ENCODE measurements at regions not wholly inside any gene's neighbourhood (a gene's known extent, or its start where the extent isn't known, plus 50 kb on each side); places are given as distances from the start of the nearest gene placed in this dataset.

GRCh38 chr4:30939069-30939468 is 218.9 kb downstream of the PCDH7 start:
- POLR2A ChIA-PET = no interaction called here
- no peaks in the 10 kb centered on the region for H3K4me1 ChIP-seq (ENCODE audit: control extremely low read depth in 1 of 4, control insufficient read depth in 4 of 4, insufficient read depth in 4 of 4, low read length in 3 of 4)
- no peak overlapping the region for H3K27ac ChIP-seq (ENCODE audit: insufficient read depth in 1 of 2, low read depth in 1 of 2, low read length in 2 of 2, poor library complexity in 1 of 2, severe bottlenecking in 2 of 2)
- no peaks in the 10 kb centered on the region for H3K27me3 ChIP-seq (replicated peaks in 2 of 5; ENCODE audit: control insufficient read depth in 4 of 5, insufficient read depth in 5 of 5, low read length in 4 of 5)
- no peaks in the 10 kb centered on the region for H3K36me3 ChIP-seq (ENCODE audit: control insufficient read depth in 4 of 4, insufficient read depth in 4 of 4, low read length in 3 of 4)
- CTCF ChIA-PET = no interaction called here
- no peak overlapping the region for H3K4me3 ChIP-seq (ENCODE audit: control insufficient read depth in 1 of 7, extremely low read depth in 1 of 7, insufficient read depth in 4 of 7, low read depth in 2 of 7, low read length in 6 of 7)
- DNase-seq = no peak
- no peaks in the 10 kb centered on the region for H3K9me3 ChIP-seq (ENCODE audit: control extremely low read depth in 1 of 5, control insufficient read depth in 4 of 5, insufficient read depth in 2 of 5, low read depth in 1 of 5, low read length in 4 of 5)

DNA sequence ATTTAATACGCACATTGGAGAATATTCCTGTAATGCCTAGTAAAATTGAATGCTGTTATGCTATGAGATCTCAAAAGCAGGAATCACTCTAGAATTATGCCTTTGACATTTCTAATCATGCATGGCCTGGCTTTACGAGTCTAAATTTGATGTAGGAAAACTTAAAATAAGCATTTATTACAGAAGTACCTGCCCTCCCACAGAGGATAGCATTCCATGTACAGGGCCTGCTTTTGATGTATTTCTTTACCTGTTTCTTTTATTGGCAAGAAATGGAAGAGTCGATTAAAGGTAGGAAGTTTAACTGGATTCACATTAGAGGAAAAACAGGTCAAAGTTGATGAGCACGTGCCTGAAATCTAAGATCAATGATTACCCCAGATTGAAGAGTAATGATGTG is 219.5 kb downstream of the PCDH7 start:
- Histone ChIP-seq H3K27me3 (replicated peaks in 2 of 5; ENCODE audit: control insufficient read depth in 4 of 5, insufficient read depth in 5 of 5, low read length in 4 of 5) (no peaks in the 10 kb centered on the region), H3K4me3 (ENCODE audit: control insufficient read depth in 1 of 7, extremely low read depth in 1 of 7, insufficient read depth in 4 of 7, low read depth in 2 of 7, low read length in 6 of 7) (no peak overlapping the region), H3K27ac (ENCODE audit: insufficient read depth in 1 of 2, low read depth in 1 of 2, low read length in 2 of 2, poor library complexity in 1 of 2, severe bottlenecking in 2 of 2) (no peak overlapping the region), H3K9me3 (ENCODE audit: control extremely low read depth in 1 of 5, control insufficient read depth in 4 of 5, insufficient read depth in 2 of 5, low read depth in 1 of 5, low read length in 4 of 5) (no peaks in the 10 kb centered on the region), H3K36me3 (ENCODE audit: control insufficient read depth in 4 of 4, insufficient read depth in 4 of 4, low read length in 3 of 4) (no peaks in the 10 kb centered on the region), H3K4me1 (ENCODE audit: control extremely low read depth in 1 of 4, control insufficient read depth in 4 of 4, insufficient read depth in 4 of 4, low read length in 3 of 4) (no peaks in the 10 kb centered on the region)
- CTCF ChIA-PET = no interaction called here
- WGBS (ENCODE audit: insufficient coverage) = 100% methylated on average over 1 of the region's 4 CpGs
- POLR2A ChIA-PET = no interaction called here
- DNase-seq = no peak

- no peaks in the 10 kb centered on the region for H3K36me3 ChIP-seq (ENCODE audit: control insufficient read depth in 4 of 4, insufficient read depth in 4 of 4, low read length in 3 of 4)
- no peak overlapping the region for H3K4me3 ChIP-seq (ENCODE audit: control insufficient read depth in 1 of 7, extremely low read depth in 1 of 7, insufficient read depth in 4 of 7, low read depth in 2 of 7, low read length in 6 of 7)
- ChIA-PET CTCF (no interaction called here), POLR2A (no interaction called here)
- no peaks in the 10 kb centered on the region for H3K4me1 ChIP-seq (ENCODE audit: control extremely low read depth in 1 of 4, control insufficient read depth in 4 of 4, insufficient read depth in 4 of 4, low read length in 3 of 4)
- DNase-seq = no peak
- H3K27ac ChIP-seq (ENCODE audit: insufficient read depth in 1 of 2, low read depth in 1 of 2, low read length in 2 of 2, poor library complexity in 1 of 2, severe bottlenecking in 2 of 2) = no peak overlapping the region
- no peaks in the 10 kb centered on the region for H3K27me3 ChIP-seq (replicated peaks in 2 of 5; ENCODE audit: control insufficient read depth in 4 of 5, insufficient read depth in 5 of 5, low read length in 4 of 5)
- no peaks in the 10 kb centered on the region for H3K9me3 ChIP-seq (ENCODE audit: control extremely low read depth in 1 of 5, control insufficient read depth in 4 of 5, insufficient read depth in 2 of 5, low read depth in 1 of 5, low read length in 4 of 5)
Measured at GRCh38 chr4:30941641-30942040, 221.5 kb downstream of the PCDH7 start.

- WGBS (ENCODE audit: insufficient coverage) = 86% methylated on average over 1 of the region's 2 CpGs
- CTCF ChIA-PET = no interaction called here
- H3K9me3 ChIP-seq (ENCODE audit: control extremely low read depth in 1 of 5, control insufficient read depth in 4 of 5, insufficient read depth in 2 of 5, low read depth in 1 of 5, low read length in 4 of 5) = no peaks in the 10 kb centered on the region
- DNase-seq = no peak
- POLR2A ChIA-PET = no interaction called here
- no peak overlapping the region for H3K4me3 ChIP-seq (ENCODE audit: control insufficient read depth in 1 of 7, extremely low read depth in 1 of 7, insufficient read depth in 4 of 7, low read depth in 2 of 7, low read length in 6 of 7)
- no peaks in the 10 kb centered on the region for H3K4me1 ChIP-seq (ENCODE audit: control extremely low read depth in 1 of 4, control insufficient read depth in 4 of 4, insufficient read depth in 4 of 4, low read length in 3 of 4)
- H3K36me3 ChIP-seq (ENCODE audit: control insufficient read depth in 4 of 4, insufficient read depth in 4 of 4, low read length in 3 of 4) = no peaks in the 10 kb centered on the region
- H3K27ac ChIP-seq (ENCODE audit: insufficient read depth in 1 of 2, low read depth in 1 of 2, low read length in 2 of 2, poor library complexity in 1 of 2, severe bottlenecking in 2 of 2) = no peak overlapping the region
- no peaks in the 10 kb centered on the region for H3K27me3 ChIP-seq (replicated peaks in 2 of 5; ENCODE audit: control insufficient read depth in 4 of 5, insufficient read depth in 5 of 5, low read length in 4 of 5)
Measured at GRCh38 chr4:30943356-30943755, 223.2 kb downstream of the PCDH7 start.

- no peak for DNase-seq
- H3K9me3 ChIP-seq (ENCODE audit: control extremely low read depth in 1 of 5, control insufficient read depth in 4 of 5, insufficient read depth in 2 of 5, low read depth in 1 of 5, low read length in 4 of 5) = no peaks in the 10 kb centered on the region
- ChIA-PET POLR2A (no interaction called here), CTCF (no interaction called here)
- no peak overlapping the region for H3K27ac ChIP-seq (ENCODE audit: insufficient read depth in 1 of 2, low read depth in 1 of 2, low read length in 2 of 2, poor library complexity in 1 of 2, severe bottlenecking in 2 of 2)
- no peaks in the 10 kb centered on the region for H3K36me3 ChIP-seq (ENCODE audit: control insufficient read depth in 4 of 4, insufficient read depth in 4 of 4, low read length in 3 of 4)
- no peaks in the 10 kb centered on the region for H3K4me1 ChIP-seq (ENCODE audit: control extremely low read depth in 1 of 4, control insufficient read depth in 4 of 4, insufficient read depth in 4 of 4, low read length in 3 of 4)
- 38% methylated on average over 1 of the region's 4 CpGs for WGBS (ENCODE audit: insufficient coverage)
- H3K27me3 ChIP-seq (replicated peaks in 2 of 5; ENCODE audit: control insufficient read depth in 4 of 5, insufficient read depth in 5 of 5, low read length in 4 of 5) = no peaks in the 10 kb centered on the region
- no peak overlapping the region for H3K4me3 ChIP-seq (ENCODE audit: control insufficient read depth in 1 of 7, extremely low read depth in 1 of 7, insufficient read depth in 4 of 7, low read depth in 2 of 7, low read length in 6 of 7)
Measured at GRCh38 chr4:30945586-30945985, 225.4 kb downstream of the PCDH7 start.

DNA sequence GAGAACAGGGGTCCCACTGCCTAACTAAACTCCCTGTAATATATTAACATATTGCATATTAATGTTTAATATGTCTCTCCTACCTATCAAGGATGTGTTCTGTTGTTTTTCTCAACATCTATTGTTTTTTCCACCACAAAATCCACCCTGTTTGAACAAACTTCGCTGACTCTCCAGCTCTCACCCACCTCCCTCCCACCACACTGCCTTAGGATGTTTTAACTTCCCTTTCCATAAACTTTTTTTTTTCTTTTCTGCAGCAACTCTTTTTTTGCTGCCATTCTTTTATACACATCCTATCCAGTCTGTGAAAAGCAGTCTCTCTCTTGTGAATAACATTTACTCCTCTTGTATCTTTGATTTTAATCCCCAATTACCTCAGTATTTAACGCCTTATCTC is 226.1 kb downstream of the PCDH7 start:
- Histone ChIP-seq H3K27ac (ENCODE audit: insufficient read depth in 1 of 2, low read depth in 1 of 2, low read length in 2 of 2, poor library complexity in 1 of 2, severe bottlenecking in 2 of 2) (no peak overlapping the region), H3K36me3 (ENCODE audit: control insufficient read depth in 4 of 4, insufficient read depth in 4 of 4, low read length in 3 of 4) (no peaks in the 10 kb centered on the region), H3K9me3 (ENCODE audit: control extremely low read depth in 1 of 5, control insufficient read depth in 4 of 5, insufficient read depth in 2 of 5, low read depth in 1 of 5, low read length in 4 of 5) (no peaks in the 10 kb centered on the region), H3K27me3 (replicated peaks in 2 of 5; ENCODE audit: control insufficient read depth in 4 of 5, insufficient read depth in 5 of 5, low read length in 4 of 5) (no peaks in the 10 kb centered on the region), H3K4me3 (ENCODE audit: control insufficient read depth in 1 of 7, extremely low read depth in 1 of 7, insufficient read depth in 4 of 7, low read depth in 2 of 7, low read length in 6 of 7) (no peak overlapping the region), H3K4me1 (ENCODE audit: control extremely low read depth in 1 of 4, control insufficient read depth in 4 of 4, insufficient read depth in 4 of 4, low read length in 3 of 4) (no peaks in the 10 kb centered on the region)
- ChIA-PET CTCF (no interaction called here), POLR2A (no interaction called here)
- no peak for DNase-seq
- 67% methylated on average over 1 of the region's 2 CpGs for WGBS (ENCODE audit: insufficient coverage)

GRCh38 chr4:30948653-30949052 is 228.5 kb downstream of the PCDH7 start:
- 100% methylated on average over 2 of the region's 3 CpGs for WGBS (ENCODE audit: insufficient coverage)
- POLR2A ChIA-PET = interaction anchor here (0.6 kb wide), 1 partner anchor 27 kb away, joined by 4 read pairs; no protein-coding TSS in a partner anchor

DNA sequence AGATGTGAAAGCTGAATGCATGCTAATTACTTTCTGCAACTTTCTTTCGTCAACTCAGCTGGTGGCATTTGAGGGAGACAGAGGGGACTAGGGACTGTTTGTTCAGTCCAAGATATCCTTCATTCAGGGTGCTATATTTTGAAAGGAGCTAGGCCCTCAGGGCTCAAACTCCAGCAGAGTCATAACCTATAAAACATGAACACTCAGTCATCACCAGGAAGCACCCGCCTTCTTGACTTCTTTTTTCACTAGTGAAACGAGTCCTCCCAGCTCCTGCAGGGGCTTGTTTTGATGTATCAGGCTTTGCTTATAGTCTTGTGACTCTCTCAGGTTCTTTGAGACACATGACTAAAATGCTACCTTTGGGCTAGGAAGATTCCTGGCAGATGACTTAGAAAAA is 230.6 kb downstream of the PCDH7 start:
- ChIA-PET CTCF (no interaction called here), POLR2A (no interaction called here)
- no peak for DNase-seq
- Histone ChIP-seq H3K4me1 (ENCODE audit: control extremely low read depth in 1 of 4, control insufficient read depth in 4 of 4, insufficient read depth in 4 of 4, low read length in 3 of 4) (no peaks in the 10 kb centered on the region), H3K27me3 (replicated peaks in 2 of 5; ENCODE audit: control insufficient read depth in 4 of 5, insufficient read depth in 5 of 5, low read length in 4 of 5) (no peaks in the 10 kb centered on the region), H3K27ac (ENCODE audit: insufficient read depth in 1 of 2, low read depth in 1 of 2, low read length in 2 of 2, poor library complexity in 1 of 2, severe bottlenecking in 2 of 2) (no peak overlapping the region), H3K4me3 (ENCODE audit: control insufficient read depth in 1 of 7, extremely low read depth in 1 of 7, insufficient read depth in 4 of 7, low read depth in 2 of 7, low read length in 6 of 7) (no peak overlapping the region), H3K36me3 (ENCODE audit: control insufficient read depth in 4 of 4, insufficient read depth in 4 of 4, low read length in 3 of 4) (no peaks in the 10 kb centered on the region), H3K9me3 (ENCODE audit: control extremely low read depth in 1 of 5, control insufficient read depth in 4 of 5, insufficient read depth in 2 of 5, low read depth in 1 of 5, low read length in 4 of 5) (peaks cover 0 to 1% (median 0%) of the 10 kb centered on the region in 5 experiments)
- 100% methylated on average over 1 of the region's 3 CpGs for WGBS (ENCODE audit: insufficient coverage)

More at GRCh38 chr4:30948653-30949052, 228.5 kb downstream of the PCDH7 start:
- DNase-seq = no peak
- no peaks in the 10 kb centered on the region for H3K27me3 ChIP-seq (replicated peaks in 2 of 5; ENCODE audit: control insufficient read depth in 4 of 5, insufficient read depth in 5 of 5, low read length in 4 of 5)
- H3K4me3 ChIP-seq (ENCODE audit: control insufficient read depth in 1 of 7, extremely low read depth in 1 of 7, insufficient read depth in 4 of 7, low read depth in 2 of 7, low read length in 6 of 7) = no peak overlapping the region
- no peaks in the 10 kb centered on the region for H3K36me3 ChIP-seq (ENCODE audit: control insufficient read depth in 4 of 4, insufficient read depth in 4 of 4, low read length in 3 of 4)
- H3K27ac ChIP-seq (ENCODE audit: insufficient read depth in 1 of 2, low read depth in 1 of 2, low read length in 2 of 2, poor library complexity in 1 of 2, severe bottlenecking in 2 of 2) = no peak overlapping the region
- CTCF ChIA-PET = no interaction called here
- peaks cover 0 to 1% (median 0%) of the 10 kb centered on the region in 5 experiments for H3K9me3 ChIP-seq (ENCODE audit: control extremely low read depth in 1 of 5, control insufficient read depth in 4 of 5, insufficient read depth in 2 of 5, low read depth in 1 of 5, low read length in 4 of 5)
- no peaks in the 10 kb centered on the region for H3K4me1 ChIP-seq (ENCODE audit: control extremely low read depth in 1 of 4, control insufficient read depth in 4 of 4, insufficient read depth in 4 of 4, low read length in 3 of 4)

All from common myeloid progenitor, CD34-positive (primary cell).